Endothelial cell (in vitro differentiated cells): ENCODE measurements at regions not wholly inside any gene's neighbourhood (a gene's known extent, or its start where the extent isn't known, plus 50 kb on each side); places are given as distances from the start of the nearest gene placed in this dataset.

Experiments used
- DNase-seq: peaks from one replicate; pipeline ENCODE4 v3.0.0; 2021; ENCODE audit warnings: low spot score
- H3K27ac Mint-ChIP-seq: one replicate; pipeline ENCODE4 v1.8.0; 2021; ENCODE audit warnings: mixed read lengths, inconsistent platforms; ENCODE audit not compliant: unreplicated experiment
- H3K27me3 Mint-ChIP-seq: one replicate; pipeline ENCODE4 v1.8.0; 2021; ENCODE audit warnings: mild to moderate bottlenecking, moderate library complexity, mixed read lengths, inconsistent platforms; ENCODE audit not compliant: unreplicated experiment
- H3K36me3 Mint-ChIP-seq: one replicate; pipeline ENCODE4 v1.8.0; 2021; ENCODE audit warnings: mild to moderate bottlenecking, low read depth, mixed read lengths, inconsistent platforms; ENCODE audit not compliant: unreplicated experiment
- H3K4me1 Mint-ChIP-seq: one replicate; pipeline ENCODE4 v1.8.0; 2021; ENCODE audit warnings: mild to moderate bottlenecking, mixed read lengths, inconsistent platforms; ENCODE audit not compliant: unreplicated experiment
- H3K4me3 Mint-ChIP-seq: one replicate; pipeline ENCODE4 v1.8.0; 2021; ENCODE audit warnings: mild to moderate bottlenecking, mixed read lengths, inconsistent platforms; ENCODE audit not compliant: unreplicated experiment
- H3K9me3 Mint-ChIP-seq: one replicate; pipeline ENCODE4 v1.8.0; 2021; ENCODE audit warnings: mixed read lengths, inconsistent platforms; ENCODE audit not compliant: unreplicated experiment
- CTCF ChIP-seq: fragments of 200-600 bp; sonication (generic); IDR thresholded peaks from one replicate; pipeline ENCODE4 v1.5.0; 2021; ENCODE audit warnings: antibody characterized with exemption; ENCODE audit not compliant: unreplicated experiment

GRCh38 chr1:43057567-43057966 lies 98.9 kb upstream of the SLC2A1 start:
- Mint-ChIP-seq H3K36me3 (peaks cover 4% of the 10 kb centered on the region), H3K9me3 (no peaks in the 10 kb centered on the region), H3K4me3 (peak overlapping the region; percentile 58), H3K27me3 (peaks cover 11% of the 10 kb centered on the region), H3K27ac (peak overlapping the region; percentile 2), H3K4me1 (peaks cover 72% of the 10 kb centered on the region)
- TF ChIP-seq CTCF = no peak
- no peak for DNase-seq

- Mint-ChIP-seq H3K4me1 (peaks cover 72% of the 10 kb centered on the region), H3K4me3 (no peak overlapping the region), H3K36me3 (peaks cover 4% of the 10 kb centered on the region), H3K9me3 (no peaks in the 10 kb centered on the region), H3K27ac (peak overlapping the region; percentile 37), H3K27me3 (peaks cover 8% of the 10 kb centered on the region)
- no peak for TF ChIP-seq CTCF
- DNase-seq = no peak
Observed at GRCh38 chr1:43056981-43057391, 98.3 kb upstream of the SLC2A1 start.

- peak overlapping the region; percentile 70 for H3K27ac Mint-ChIP-seq
- peaks cover 74% of the 10 kb centered on the region for H3K4me1 Mint-ChIP-seq
- DNase-seq = no peak
- H3K27me3 Mint-ChIP-seq = peaks cover 8% of the 10 kb centered on the region
- TF ChIP-seq CTCF = no peak
- H3K4me3 Mint-ChIP-seq = no peak overlapping the region
- H3K9me3 Mint-ChIP-seq = no peaks in the 10 kb centered on the region
- peaks cover 4% of the 10 kb centered on the region for H3K36me3 Mint-ChIP-seq
Observed at GRCh38 chr1:43056460-43056859, 97.8 kb upstream of the SLC2A1 start.

GRCh38 chr1:43054961-43055360 lies 96.3 kb upstream of the SLC2A1 start:
- DNase-seq = no peak
- H3K4me1 Mint-ChIP-seq = peaks cover 69% of the 10 kb centered on the region
- no peak overlapping the region for H3K27ac Mint-ChIP-seq
- TF ChIP-seq CTCF = no peak
- no peak overlapping the region for H3K4me3 Mint-ChIP-seq
- H3K27me3 Mint-ChIP-seq = peaks cover 7% of the 10 kb centered on the region
- peaks cover 4% of the 10 kb centered on the region for H3K36me3 Mint-ChIP-seq
- no peaks in the 10 kb centered on the region for H3K9me3 Mint-ChIP-seq

GRCh38 chr1:43052786-43053439 lies 94.2 kb upstream of the SLC2A1 start:
- TF ChIP-seq CTCF = no peak
- H3K27ac Mint-ChIP-seq = no peak overlapping the region

More at GRCh38 chr1:43052786-43053439, 94.2 kb upstream of the SLC2A1 start:
- H3K27me3 Mint-ChIP-seq = peaks cover 9% of the 10 kb centered on the region
- H3K36me3 Mint-ChIP-seq = peaks cover 4% of the 10 kb centered on the region
- H3K4me1 Mint-ChIP-seq = peaks cover 61% of the 10 kb centered on the region
- no peaks in the 10 kb centered on the region for H3K9me3 Mint-ChIP-seq
- H3K4me3 Mint-ChIP-seq = no peak overlapping the region
- no peak for DNase-seq
